ENCODE measurements at regions not wholly inside any gene's neighbourhood (a gene's known extent, or its start where the extent isn't known, plus 50 kb on each side); places are given as distances from the start of the nearest gene placed in this dataset.

- TF ChIP-seq CTCF (conservative IDR thresholded peaks at IDR 0.05; ENCODE audit: low read depth, low read length): no peak
- no peak for TF ChIP-seq RAD21 (IDR thresholded peaks at IDR 0.05; ENCODE audit: low read length)
- no peak for TF ChIP-seq MAFK (IDR thresholded peaks at IDR 0.05; ENCODE audit: low read depth, low read length)
- TF ChIP-seq POLR2A (IDR thresholded peaks at IDR 0.05; ENCODE audit: low read depth, low read length): no peak
- TF ChIP-seq MAZ (IDR thresholded peaks at IDR 0.05; ENCODE audit: borderline replicate concordance, low read depth, low read length): no peak
- TF ChIP-seq RFX5 (IDR thresholded peaks at IDR 0.05; ENCODE audit: low read depth, low read length): no peak
- no peak for TF ChIP-seq BHLHE40 (IDR thresholded peaks at IDR 0.05; ENCODE audit: low read depth, low read length)
These were observed 84.3 kb upstream of the ZNF516 start for GRCh38 chr18:76579301-76579695.

Measured in IMR-90 (cell line).